ENCODE measurements at regions not wholly inside any gene's neighbourhood (a gene's known extent, or its start where the extent isn't known, plus 50 kb on each side); places are given as distances from the start of the nearest gene placed in this dataset.

DNA sequence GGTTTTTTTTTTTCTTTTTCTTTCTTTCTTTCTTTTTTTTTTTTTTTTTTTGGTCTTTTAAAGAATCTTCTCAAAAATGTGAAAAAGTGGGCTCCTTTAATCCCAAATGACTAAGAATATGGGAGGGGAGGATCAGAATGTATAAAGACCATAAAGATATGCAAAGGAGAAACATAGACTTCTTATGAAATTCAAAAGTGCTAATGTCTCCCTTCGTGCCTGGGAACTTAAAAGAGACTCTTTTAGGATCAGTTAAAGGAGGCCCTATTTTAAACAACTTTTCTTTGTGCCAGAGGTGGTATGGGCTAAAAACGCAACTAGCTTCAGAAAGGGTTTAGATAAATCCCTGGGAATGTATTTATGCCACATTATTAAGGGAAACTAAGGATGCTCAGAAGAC is 54.2 kb upstream of the KAZN start:
- DNase-seq (ENCODE audit: low spot score): no peak
- Histone ChIP-seq H3K4me3 (no peak overlapping the region), H3K36me3 (no peaks in the 10 kb centered on the region), H3K9me3 (no peaks in the 10 kb centered on the region), H3K4me1 (ENCODE audit: control insufficient read depth in 1 of 2, low read depth in 2 of 2) (no peaks in the 10 kb centered on the region), H3K27ac (no peak overlapping the region), H3K27me3 (replicated peaks; ENCODE audit: insufficient read depth) (no peaks in the 10 kb centered on the region)
- TF ChIP-seq, protein P1, sequence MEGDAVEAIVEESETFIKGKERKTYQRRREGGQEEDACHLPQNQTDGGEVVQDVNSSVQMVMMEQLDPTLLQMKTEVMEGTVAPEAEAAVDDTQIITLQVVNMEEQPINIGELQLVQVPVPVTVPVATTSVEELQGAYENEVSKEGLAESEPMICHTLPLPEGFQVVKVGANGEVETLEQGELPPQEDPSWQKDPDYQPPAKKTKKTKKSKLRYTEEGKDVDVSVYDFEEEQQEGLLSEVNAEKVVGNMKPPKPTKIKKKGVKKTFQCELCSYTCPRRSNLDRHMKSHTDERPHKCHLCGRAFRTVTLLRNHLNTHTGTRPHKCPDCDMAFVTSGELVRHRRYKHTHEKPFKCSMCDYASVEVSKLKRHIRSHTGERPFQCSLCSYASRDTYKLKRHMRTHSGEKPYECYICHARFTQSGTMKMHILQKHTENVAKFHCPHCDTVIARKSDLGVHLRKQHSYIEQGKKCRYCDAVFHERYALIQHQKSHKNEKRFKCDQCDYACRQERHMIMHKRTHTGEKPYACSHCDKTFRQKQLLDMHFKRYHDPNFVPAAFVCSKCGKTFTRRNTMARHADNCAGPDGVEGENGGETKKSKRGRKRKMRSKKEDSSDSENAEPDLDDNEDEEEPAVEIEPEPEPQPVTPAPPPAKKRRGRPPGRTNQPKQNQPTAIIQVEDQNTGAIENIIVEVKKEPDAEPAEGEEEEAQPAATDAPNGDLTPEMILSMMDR (IDR thresholded peaks at IDR 0.05): no peak
- ATAC-seq (ENCODE audit: insufficient number of reproducible peaks, low FRiP score, low read depth): no peak

DNA sequence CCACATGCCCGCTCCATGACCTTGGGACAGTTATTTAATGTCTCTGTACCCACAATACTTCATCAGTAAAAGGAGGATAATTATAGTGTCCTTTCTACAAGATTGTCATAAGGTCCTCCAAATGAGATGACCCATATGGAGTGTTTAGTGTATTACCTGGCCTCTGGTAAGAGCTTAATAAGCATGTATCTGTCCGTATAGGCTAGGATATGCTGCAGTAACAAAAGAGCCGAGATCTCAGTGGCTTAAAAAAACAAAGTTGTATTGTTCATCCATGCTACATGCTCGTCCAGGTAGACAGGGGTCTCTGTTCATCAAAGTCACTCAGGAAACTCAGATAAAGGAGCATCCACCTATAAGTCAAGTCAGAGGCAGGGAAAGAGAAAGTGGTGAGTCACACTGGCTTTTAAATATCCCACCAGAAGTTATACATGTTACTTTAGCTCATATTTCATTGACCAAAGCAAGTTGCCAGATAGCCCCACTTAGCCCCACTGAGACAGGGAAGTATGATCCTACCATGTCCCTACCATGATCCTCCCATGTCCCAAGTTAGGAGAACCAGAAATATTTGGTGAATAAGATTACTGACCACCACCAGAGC is 53.0 kb upstream of the KAZN start:
- Histone ChIP-seq H3K27ac (no peak overlapping the region), H3K36me3 (no peaks in the 10 kb centered on the region), H3K27me3 (replicated peaks; ENCODE audit: insufficient read depth) (no peaks in the 10 kb centered on the region), H3K4me3 (no peak overlapping the region), H3K4me1 (ENCODE audit: control insufficient read depth in 1 of 2, low read depth in 2 of 2) (no peaks in the 10 kb centered on the region), H3K9me3 (no peaks in the 10 kb centered on the region)
- ATAC-seq (ENCODE audit: insufficient number of reproducible peaks, low FRiP score, low read depth) (no peak), DNase-seq (ENCODE audit: low spot score) (no peak)
- TF ChIP-seq, protein P1 (IDR thresholded peaks at IDR 0.05): no peak

DNA sequence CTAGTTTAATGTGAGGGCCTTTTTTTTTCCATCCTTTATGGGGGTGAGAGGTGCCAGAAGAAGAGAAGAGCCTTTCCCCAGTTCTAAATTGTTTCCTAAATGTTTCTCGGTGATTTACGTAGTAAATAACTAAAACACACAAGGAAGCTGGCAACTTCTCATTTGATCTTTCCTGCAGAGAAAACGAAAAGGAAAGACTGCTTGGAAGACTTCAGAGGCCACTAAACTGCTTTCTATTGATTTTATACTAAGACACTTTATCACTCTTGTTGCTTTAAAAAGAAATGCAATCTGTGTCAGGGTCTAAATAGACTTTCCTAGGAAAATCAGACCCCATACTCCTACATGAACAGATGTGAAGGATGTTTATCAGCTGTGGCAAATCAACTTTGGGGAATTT is 52.1 kb upstream of the KAZN start:
- H3K36me3 ChIP-seq: no peaks in the 10 kb centered on the region
- no peak overlapping the region for H3K4me3 ChIP-seq
- no peaks in the 10 kb centered on the region for H3K9me3 ChIP-seq
- TF ChIP-seq, protein P1 (IDR thresholded peaks at IDR 0.05): no peak
- H3K4me1 ChIP-seq (ENCODE audit: control insufficient read depth in 1 of 2, low read depth in 2 of 2): no peaks in the 10 kb centered on the region
- H3K27ac ChIP-seq: no peak overlapping the region
- no peaks in the 10 kb centered on the region for H3K27me3 ChIP-seq (replicated peaks; ENCODE audit: insufficient read depth)
- DNase-seq (ENCODE audit: low spot score) (no peak), ATAC-seq (ENCODE audit: insufficient number of reproducible peaks, low FRiP score, low read depth) (no peak)
